K562 (cell line): ENCODE measurements at regions not wholly inside any gene's neighbourhood (a gene's known extent, or its start where the extent isn't known, plus 50 kb on each side); places are given as distances from the start of the nearest gene placed in this dataset.

Source experiments
- ATAC-seq: fragments of 200-7000 bp; cut with Tn5 transposase; 3 replicates; pipeline ENCODE4 v1.9.1; 2020; ENCODE audit warnings: moderate library complexity
- BruUV-seq: library from RNA; stranded (reverse); fragments of 400-500 nt; replicated peaks from 2 replicates; lab custom pipeline; 2021; lab: Mats Ljungman, UMichigan
- CTCF ChIA-PET: fragments of 300-600 bp; formaldehyde crosslinking; extraction: SDS; loops from one replicate; lab custom pipeline; 2021; ENCODE audit warnings: low intra/inter-chr PET ratio; lab: Yijun Ruan, JAX
- POLR2A ChIA-PET: fragments of 300-600, 350-650 bp; sonication (Branson Sonifier 250); formaldehyde crosslinking; extraction: SDS; loops from one replicate; lab custom pipeline; 2021; ENCODE audit warnings: antibody characterized with exemption, inconsistent platforms; lab: Yijun Ruan, JAX
- DNase-seq, 4 experiments: peaks; one replicate each; pipeline versions ENCODE4 v3.0.0 to v3.0.0-alpha.2; 2011 to 2018; ENCODE audit warnings: low spot score in 3 of 4, mixed read lengths in 3 of 4; ENCODE audit errors: extremely low read depth in 1 of 4
- FAIRE-seq: peaks from 2 replicates; lab custom pipeline; 2011; peaks lifted over from hg19 to GRCh38; lab: Jason Lieb, UNC
- H2AFZ ChIP-seq: 2 replicates; pipeline ENCODE4 v1.6.0; 2011; ENCODE audit warnings: low read depth, low read length, control low read depth, inconsistent platforms
- H3K27ac ChIP-seq: fragments of 200-600 bp; 3 replicates; pipeline ENCODE4 v1.8.0; 2011; ENCODE audit warnings: low read depth, mild to moderate bottlenecking, control low read depth, inconsistent platforms, low read length, moderate library complexity, mixed read lengths; ENCODE audit errors: extremely low read depth
- H3K27me3 ChIP-seq, 2 experiments: fragments of 300-600 bp in 1 of 2; 2 replicates in 1 of 2; 3 replicates in 1 of 2; pipeline versions ENCODE4 v1.6.0 to v1.8.0; 2011; ENCODE audit warnings: inconsistent platforms in 2 of 2, low read length in 2 of 2, mild to moderate bottlenecking in 1 of 2, mixed read lengths in 1 of 2, moderate library complexity in 1 of 2; ENCODE audit not compliant: control insufficient read depth in 2 of 2, insufficient read depth in 2 of 2
- H3K36me3 ChIP-seq: fragments of 300-600 bp; 3 replicates; pipeline ENCODE4 v1.8.0; 2011; ENCODE audit warnings: mild to moderate bottlenecking, low read length, inconsistent platforms; ENCODE audit not compliant: control insufficient read depth, insufficient read depth
- H3K4me1 ChIP-seq, 2 experiments: fragments of 200-600 bp in 1 of 2; replicated peaks in 1 of 2; 2 replicates in 1 of 2; 3 replicates in 1 of 2; pipeline versions ENCODE4 v1.5.1 to v1.8.0; 2011; ENCODE audit warnings: inconsistent platforms in 2 of 2, low read length in 2 of 2, mild to moderate bottlenecking in 1 of 2, mixed read lengths in 1 of 2, moderate library complexity in 1 of 2; ENCODE audit not compliant: control insufficient read depth in 2 of 2, insufficient read depth in 2 of 2
- H3K4me2 ChIP-seq: 2 replicates; pipeline ENCODE4 v1.6.1; 2011; ENCODE audit warnings: low read length, control low read depth, inconsistent platforms, mixed read lengths; ENCODE audit not compliant: insufficient read depth
- H3K4me3 ChIP-seq: fragments of 200-600 bp; sonication (generic), shearing (Covaris generic); 2 replicates; pipeline ENCODE4 v1.5.1; 2016; ENCODE audit warnings: control low read depth, inconsistent platforms
- H3K79me2 ChIP-seq: fragments of 200-600 bp; 3 replicates; pipeline ENCODE4 v1.8.0; 2011; ENCODE audit warnings: low read length, inconsistent platforms; ENCODE audit not compliant: control insufficient read depth, insufficient read depth
- H3K9ac ChIP-seq, 2 experiments: 2 replicates each; pipeline versions ENCODE4 v1.6.0 to v1.6.1; 2011; ENCODE audit warnings: low read depth in 2 of 2, low read length in 2 of 2, control low read depth in 1 of 2, inconsistent platforms in 1 of 2, mild to moderate bottlenecking in 1 of 2, mixed read lengths in 1 of 2; ENCODE audit not compliant: insufficient read depth in 1 of 2
- H3K9me1 ChIP-seq: one replicate; pipeline ENCODE4 v1.6.0; 2011; ENCODE audit warnings: inconsistent platforms, mild to moderate bottlenecking, low read length, moderate library complexity; ENCODE audit not compliant: control insufficient read depth, insufficient read depth
- H3K9me3 ChIP-seq: replicated peaks from 2 replicates; pipeline ENCODE4 v1.5.1; 2011; ENCODE audit warnings: low read depth, low read length, inconsistent platforms; ENCODE audit not compliant: control insufficient read depth, insufficient read depth
- H4K20me1 ChIP-seq: replicated peaks from 2 replicates; pipeline ENCODE4 v1.6.1; 2011; ENCODE audit warnings: low read length, inconsistent platforms, mixed read lengths; ENCODE audit not compliant: control insufficient read depth, insufficient read depth
- C11orf30 ChIP-seq: fragments of 450-650 bp; IDR thresholded peaks from 2 replicates; pipeline ENCODE4 v1.6.1; 2016; ENCODE audit warnings: low read depth, mild to moderate bottlenecking
- LCOR ChIP-seq: sonication (generic); formaldehyde crosslinking; IDR thresholded peaks from 2 replicates; pipeline ENCODE4 v1.8.0; 2022; ENCODE audit warnings: mild to moderate bottlenecking, missing genetic modification reagents
- PYGO2 ChIP-seq: fragments of 450-650 bp; IDR thresholded peaks from 2 replicates; pipeline ENCODE4 v1.6.1; 2016; ENCODE audit warnings: mild to moderate bottlenecking, missing genetic modification characterization, moderate library complexity, missing compliant biosample characterization
- RBM15 ChIP-seq: fragments of 200-400 bp; formaldehyde crosslinking; IDR thresholded peaks from 2 replicates; pipeline ENCODE4 v1.6.1; 2018; ENCODE audit warnings: mild to moderate bottlenecking, low read length, moderate library complexity; ENCODE audit not compliant: insufficient read depth
- TEAD2 ChIP-seq: fragments of 450-650 bp; IDR thresholded peaks from 2 replicates; pipeline ENCODE4 v1.6.1; 2016; ENCODE audit warnings: missing genetic modification characterization, control low read depth, missing compliant biosample characterization
- ZNF124 ChIP-seq: sonication (generic); formaldehyde crosslinking; IDR thresholded peaks from 2 replicates; pipeline ENCODE4 v1.8.1; 2022; ENCODE audit warnings: missing genetic modification reagents
- ZNF197 ChIP-seq: fragments of 200-800 bp; sonication (Bioruptor generic); IDR thresholded peaks from 2 replicates; pipeline ENCODE4 v1.6.1; 2016; ENCODE audit warnings: low read depth, missing genetic modification characterization, missing compliant biosample characterization
- WGBS: fragments of 100-300 bp; shearing (Covaris generic); methylation state at CpG from one replicate; pipeline ENCODE4 v1.1.6; 2016; ENCODE audit warnings: low coverage, mixed read lengths; ENCODE audit not compliant: insufficient coverage; ENCODE audit errors: missing lambda C conversion rate; 5-methylcytosine and 5-hydroxymethylcytosine counted together
- in situ Hi-C: fragments of 300-500 bp; cut with MboI; formaldehyde crosslinking; loops from 4 replicates; pipeline ENCODE4 v1.15.0; 2018; ENCODE audit warnings: inconsistent platforms, mixed read lengths
- intact Hi-C: fragments of 100-400 bp; cut with micrococcal nuclease; formaldehyde crosslinking; loops from 2 replicates; pipeline ENCODE4 v1.14.2; 2022
- TF ChIP-seq, protein P1 (sequence below): fragments of 450-650 bp; formaldehyde crosslinking; IDR thresholded peaks from 2 replicates; pipeline ENCODE4 v1.4.0; 2022; ENCODE audit warnings: missing genetic modification characterization

DNA sequence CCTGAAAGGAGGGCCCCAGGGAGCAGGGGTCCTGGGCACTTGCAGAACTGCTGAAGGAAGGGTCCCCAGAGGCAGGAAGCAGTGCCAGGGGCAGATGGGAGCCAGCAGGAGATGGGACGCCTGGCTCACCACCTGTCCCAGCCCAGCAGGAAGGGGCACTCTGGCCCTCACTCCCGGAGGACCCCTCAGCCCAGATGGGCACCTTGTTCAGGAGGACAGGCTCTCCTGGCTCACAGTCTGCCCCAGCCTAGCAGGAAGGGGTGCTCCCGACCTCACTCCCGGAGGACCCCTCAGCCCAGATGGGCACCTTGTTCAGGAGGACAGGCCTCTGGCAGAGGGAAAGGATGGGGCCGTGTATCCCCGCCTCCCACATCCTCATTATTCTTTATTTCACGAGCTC is 331.4 kb upstream of the SHH start:
- Histone ChIP-seq H3K36me3 (no peaks in the 10 kb centered on the region), H3K27ac (no peak overlapping the region), H3K9me1 (no peaks in the 10 kb centered on the region), H3K27me3 (peaks cover 47 to 81% of the 10 kb centered on the region in 2 experiments), H3K4me3 (no peak overlapping the region), H3K4me2 (no peak overlapping the region), H3K79me2 (no peaks in the 10 kb centered on the region), H3K9me3 (no peaks in the 10 kb centered on the region), H4K20me1 (no peaks in the 10 kb centered on the region), H3K9ac (no peak overlapping the region), H2AFZ (no peak overlapping the region), H3K4me1 (no peaks in the 10 kb centered on the region)
- DNase-seq (no peak), FAIRE-seq (no peak), ATAC-seq (no peak)
- ChIA-PET POLR2A (interaction anchor here (1.3 kb wide), 1 partner anchor 13 kb away, joined by 5 read pairs; no protein-coding TSS in a partner anchor), CTCF (no interaction called here)
- no peak for TF ChIP-seq ZNF197 (CRISPR knock-in tag)
- TF ChIP-seq TEAD2: no peak
- no peak for TF ChIP-seq LCOR
- TF ChIP-seq, protein P1, sequence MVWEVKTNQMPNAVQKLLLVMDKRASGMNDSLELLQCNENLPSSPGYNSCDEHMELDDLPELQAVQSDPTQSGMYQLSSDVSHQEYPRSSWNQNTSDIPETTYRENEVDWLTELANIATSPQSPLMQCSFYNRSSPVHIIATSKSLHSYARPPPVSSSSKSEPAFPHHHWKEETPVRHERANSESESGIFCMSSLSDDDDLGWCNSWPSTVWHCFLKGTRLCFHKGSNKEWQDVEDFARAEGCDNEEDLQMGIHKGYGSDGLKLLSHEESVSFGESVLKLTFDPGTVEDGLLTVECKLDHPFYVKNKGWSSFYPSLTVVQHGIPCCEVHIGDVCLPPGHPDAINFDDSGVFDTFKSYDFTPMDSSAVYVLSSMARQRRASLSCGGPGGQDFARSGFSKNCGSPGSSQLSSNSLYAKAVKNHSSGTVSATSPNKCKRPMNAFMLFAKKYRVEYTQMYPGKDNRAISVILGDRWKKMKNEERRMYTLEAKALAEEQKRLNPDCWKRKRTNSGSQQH (CRISPR knock-in tag): no peak
- no peak for TF ChIP-seq PYGO2
- TF ChIP-seq RBM15: no peak
- no peak for TF ChIP-seq C11orf30
- TF ChIP-seq ZNF124 (CRISPR knock-in tag): no peak
- intact Hi-C loops (no loop called here), in situ Hi-C loops (no loop called here)
- no TSS peak for BruUV-seq
- WGBS: 2% methylated on average over 7 of the region's 7 CpGs
